ENCODE measurements at regions not wholly inside any gene's neighbourhood (a gene's known extent, or its start where the extent isn't known, plus 50 kb on each side); places are given as distances from the start of the nearest gene placed in this dataset.

DNA sequence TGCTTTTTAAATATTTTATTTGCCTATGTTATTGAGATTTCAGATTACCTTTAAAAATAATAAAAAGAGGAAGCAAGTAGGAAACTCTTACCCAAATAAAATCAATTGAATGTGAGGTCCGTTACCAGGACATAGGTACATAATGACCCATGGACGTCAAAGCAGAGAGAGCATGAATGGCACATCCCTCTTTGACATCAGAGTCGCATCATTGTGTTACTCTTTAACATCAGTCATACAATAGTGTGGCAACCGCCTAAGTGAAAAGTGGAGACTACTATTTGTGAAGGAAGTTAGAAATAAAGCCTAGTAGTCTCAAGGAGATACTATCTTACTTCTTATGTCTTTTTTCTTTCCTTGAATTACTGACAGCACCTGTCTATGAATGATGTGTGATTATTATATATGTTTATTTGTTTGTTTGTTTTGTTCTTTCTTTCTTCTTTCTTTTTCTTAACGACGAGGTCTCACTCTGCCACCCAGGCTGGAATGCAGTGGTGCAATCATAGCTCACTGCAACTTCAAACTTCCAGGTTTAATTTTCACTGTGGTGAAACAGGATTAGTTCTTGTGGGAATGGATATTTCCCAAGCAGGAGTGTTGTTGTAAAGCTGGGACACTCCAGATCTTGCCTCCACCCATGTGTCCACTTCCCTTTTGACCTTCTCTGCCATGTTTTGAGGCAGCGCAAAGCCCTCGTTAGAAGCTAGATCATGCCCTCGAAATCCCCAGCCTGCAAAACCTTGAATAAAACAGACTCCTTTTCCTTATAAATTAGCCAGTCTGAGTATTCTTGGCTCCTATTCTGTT, 407.2 kb upstream of the NETO1 start:
- DNase-seq, result no peak

DNA sequence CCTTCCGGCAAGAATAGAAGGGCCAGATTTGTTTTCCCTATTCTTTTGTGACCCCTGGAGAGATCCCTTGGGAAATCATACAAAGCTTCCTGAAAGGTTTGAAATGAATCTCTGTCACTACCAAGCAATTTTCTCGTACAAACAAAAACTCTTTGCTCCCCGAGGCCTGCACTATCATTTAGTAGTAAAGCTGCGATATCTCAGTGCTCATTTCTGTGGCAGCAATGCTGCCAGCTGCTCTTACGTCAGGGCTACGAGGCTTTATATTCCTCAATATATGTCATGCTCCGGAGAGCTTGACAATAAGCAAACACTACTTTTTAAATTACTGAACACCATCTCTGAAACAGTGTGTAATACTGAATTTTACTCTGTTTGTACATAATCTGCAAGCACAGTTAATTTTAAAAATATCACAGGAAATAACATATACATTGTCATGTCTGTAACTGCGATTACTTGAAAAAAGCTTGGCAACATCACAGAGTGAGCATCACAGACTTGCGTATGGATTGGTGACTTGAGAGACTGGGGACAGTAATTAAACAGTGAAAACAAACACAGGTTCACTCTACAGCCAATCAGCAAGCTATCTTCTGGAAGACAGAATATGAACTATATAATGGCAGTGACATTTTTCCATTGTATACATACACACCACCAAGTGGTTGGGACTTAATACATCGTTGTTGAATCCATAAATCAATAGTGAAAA, 403.3 kb upstream of the NETO1 start:
- no peak for DNase-seq

DNA sequence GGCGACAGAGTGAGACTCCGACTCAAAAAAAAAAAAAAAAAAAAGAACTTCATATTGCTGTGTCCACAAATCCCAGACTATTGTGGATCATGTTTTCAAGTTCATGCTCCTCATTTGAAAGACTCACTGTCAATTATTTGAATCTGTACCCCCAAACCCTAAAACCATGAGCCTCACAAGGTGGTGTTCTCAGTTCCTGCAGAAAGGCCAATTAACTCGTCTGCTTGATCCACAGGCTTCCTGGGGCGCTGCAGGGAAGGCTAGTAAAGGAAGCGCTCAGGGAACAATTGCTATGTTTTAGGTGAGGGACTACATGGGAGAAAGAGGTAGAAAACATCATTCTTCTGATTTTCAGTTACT, 396.8 kb upstream of the NETO1 start:
- DNase-seq, result no peak

DNA sequence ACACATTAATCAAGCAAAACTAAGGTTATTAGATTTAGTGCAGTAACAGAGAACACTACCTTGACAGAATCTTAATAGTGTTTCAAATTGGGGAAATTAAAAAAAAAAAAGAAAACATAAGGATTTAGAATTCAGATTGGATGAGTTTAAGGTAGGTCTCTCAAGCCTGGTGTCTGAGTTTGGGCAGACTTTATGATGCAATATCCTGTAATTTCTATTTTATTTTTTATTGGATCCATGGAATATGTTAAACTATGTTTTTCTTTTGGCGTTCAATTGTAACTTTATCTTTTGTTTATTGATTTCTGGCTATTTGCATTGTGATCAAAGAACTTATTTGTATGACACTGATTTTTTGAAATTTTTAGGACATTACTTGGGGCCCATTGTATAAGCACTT, 394.1 kb upstream of the NETO1 start:
- no peak for DNase-seq

DNA sequence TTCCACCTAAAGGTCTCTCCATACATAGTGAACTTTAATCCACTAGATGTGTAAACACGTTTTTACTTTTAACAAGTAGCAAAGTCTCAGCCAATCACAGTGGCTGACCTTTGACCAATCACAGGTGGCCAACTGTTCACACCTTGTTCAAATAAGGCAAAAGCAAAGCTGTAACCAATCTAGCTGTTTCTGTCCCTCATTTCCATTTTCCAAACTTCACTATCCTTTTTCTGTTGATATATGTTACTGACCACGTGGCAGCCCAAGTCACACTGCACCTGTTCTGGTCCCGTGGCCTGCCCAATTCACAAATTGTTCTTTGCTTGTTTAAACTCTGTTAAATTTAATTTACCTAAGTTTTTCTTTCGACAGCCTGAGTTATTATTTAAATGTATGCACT, 393.5 kb upstream of the NETO1 start:
- no peak for DNase-seq

DNA sequence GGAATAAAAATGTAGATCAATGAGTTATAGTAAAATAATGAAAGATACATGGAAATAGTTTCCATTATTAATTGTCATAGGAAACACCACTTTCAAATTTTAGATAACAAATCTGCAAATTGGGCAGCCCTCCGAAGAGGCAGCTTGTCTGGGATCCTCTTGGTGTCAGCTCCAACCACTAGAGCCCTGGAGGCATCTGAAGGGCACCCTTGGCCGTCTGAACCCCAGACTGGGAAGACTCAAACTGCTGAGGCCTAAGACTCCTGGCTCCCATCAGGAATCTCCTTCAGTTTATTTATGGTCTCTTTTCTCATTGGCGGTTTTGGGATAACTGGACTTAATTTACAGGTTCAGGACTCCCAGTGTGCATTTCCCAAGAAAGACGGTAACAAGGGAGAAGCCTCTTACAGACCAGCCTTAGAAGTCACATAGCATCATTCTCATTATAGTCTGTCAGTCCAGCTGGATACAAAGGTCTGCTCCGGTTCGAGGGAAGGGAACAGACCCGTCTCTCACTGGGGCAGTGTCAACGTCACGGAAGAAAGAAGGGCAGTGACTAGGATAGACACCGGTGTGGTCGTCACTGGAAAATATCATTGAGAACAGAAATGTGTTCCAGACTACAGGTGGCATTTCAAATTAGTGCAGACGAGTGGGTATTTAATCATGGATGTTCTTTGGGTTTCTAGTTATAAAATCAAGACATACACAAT, 390.7 kb upstream of the NETO1 start:
- no peak for DNase-seq

DNA sequence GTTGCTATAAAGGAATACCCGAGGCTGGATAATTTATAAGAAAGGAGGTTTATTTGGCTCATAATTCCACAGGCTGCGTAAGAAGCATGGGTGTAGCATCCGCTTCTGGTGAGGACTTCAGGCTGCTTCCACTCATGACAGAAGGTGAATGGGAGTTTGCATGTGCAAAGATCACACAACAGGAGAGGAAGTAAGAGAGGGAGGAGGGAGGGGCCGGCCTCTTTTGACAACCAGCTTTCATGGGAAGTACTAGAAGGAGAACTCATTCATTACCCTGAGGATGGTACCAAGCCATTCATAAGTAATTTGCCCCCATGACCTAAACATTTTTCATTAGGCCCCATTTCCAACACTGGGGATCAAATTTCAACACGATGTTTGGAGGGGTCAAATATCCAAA, 386.8 kb upstream of the NETO1 start:
- no peak for DNase-seq

DNA sequence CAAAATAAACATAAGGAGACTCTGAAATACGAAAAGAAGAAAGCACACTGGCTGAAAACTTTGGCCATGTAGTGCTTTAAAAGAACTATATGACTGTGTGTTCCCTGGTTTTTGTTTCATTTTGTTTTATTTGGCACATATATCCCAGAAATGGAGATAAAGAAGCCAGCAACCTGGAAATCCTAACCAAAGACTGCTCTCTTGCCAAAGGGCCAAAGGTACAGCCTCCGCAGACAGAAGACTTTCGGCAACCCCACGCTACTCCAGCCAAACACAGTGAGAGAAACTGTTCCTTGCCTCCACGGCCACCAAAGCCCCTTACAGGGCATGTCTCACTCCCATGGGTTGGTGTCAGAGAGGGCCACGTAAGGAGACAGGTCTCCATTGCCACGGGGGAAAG, 381.2 kb upstream of the NETO1 start:
- no peak for DNase-seq

DNA sequence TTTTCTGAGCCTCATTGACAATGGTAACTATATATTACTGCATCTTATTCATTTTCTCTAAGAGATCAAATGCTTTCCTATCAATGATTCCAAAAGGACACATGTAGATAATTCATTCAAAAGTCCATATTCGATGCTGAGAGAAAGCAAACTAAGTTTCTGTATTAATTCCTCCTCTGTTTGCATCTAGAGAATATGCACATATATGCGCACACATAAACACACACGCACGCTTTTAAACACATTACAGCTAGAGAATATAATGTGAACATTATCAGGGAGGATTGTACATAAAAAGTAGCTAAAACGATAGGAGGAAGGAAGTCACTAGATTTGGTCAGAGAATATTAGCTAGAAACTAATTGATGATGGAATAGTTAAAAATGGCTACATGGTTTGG, 379.0 kb upstream of the NETO1 start:
- DNase-seq, result no peak

DNA sequence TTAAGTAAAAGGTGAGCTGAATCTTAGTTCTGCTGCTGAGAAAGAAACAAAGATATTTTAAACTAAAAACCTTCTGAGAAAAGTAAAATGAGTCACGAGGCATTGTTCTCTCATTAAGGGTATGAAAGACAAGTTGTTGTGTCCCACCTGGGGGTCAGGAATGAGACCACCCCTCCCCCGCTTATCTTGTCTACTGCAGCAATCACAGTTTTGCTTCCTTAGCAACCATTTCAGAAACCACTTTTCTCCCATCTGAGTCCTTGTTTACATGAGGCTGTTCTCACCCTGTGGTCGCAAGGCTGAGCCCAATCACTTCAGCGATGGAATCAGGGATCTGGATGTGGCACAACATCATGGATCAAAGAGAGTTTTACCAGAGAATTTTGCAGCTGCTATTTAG, 377.6 kb upstream of the NETO1 start:
- DNase-seq, result no peak

DNA sequence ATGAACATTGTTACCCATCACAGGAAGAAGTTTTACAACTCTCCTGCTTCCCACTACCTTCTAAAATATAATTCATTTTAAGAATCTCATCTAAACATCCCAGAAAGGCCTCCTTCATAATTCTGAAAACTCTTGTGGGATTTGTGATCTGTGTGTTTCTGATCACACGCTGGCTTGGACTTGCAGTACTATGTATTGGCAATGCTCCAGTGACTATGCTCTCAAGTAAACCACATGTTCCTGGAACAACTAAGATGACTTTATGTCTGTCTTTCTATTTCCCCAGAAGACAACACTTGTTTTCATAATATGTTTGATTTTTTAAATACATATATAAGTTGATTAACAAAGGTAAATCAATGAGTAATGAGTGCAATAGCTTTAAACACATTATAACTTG, 376.6 kb upstream of the NETO1 start:
- no peak for DNase-seq

DNA sequence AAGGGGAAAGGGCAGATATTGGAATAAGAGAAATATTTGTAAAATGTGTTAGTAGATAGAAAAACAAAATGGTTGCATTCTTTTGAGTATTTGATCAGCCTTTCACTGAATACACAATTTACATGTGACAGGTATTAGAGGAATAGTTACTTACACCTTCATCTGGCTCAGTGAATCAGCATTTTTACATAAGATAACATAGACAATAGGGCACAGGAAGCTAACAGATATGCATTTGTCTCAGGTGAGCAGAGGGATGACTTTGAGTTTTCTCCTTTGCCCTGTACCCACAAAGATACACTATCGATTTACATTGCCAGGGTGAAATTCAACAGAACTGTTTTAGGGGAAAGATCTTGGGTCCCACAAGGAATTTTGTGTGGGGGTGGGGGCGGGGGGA, 373.1 kb upstream of the NETO1 start:
- no peak for DNase-seq

DNA sequence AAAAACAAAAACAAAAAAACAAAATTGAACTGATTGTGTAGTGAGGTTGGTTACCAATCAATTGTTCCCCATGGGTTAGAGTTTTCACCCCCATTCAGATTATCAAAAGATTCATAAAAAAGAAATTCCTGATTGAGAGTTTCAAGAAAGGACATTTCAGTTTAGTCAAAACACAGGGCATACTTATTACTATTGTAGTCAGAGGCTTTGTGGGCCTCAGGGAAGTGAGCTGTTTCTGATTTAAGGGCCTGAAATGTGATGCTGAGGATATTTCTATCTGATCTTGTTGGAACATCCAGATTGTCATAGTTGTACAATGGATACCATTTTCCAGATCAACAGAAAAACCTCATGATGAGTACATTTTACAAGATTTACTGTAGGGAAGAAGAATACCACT, 368.1 kb upstream of the NETO1 start:
- DNase-seq, result no peak

DNA sequence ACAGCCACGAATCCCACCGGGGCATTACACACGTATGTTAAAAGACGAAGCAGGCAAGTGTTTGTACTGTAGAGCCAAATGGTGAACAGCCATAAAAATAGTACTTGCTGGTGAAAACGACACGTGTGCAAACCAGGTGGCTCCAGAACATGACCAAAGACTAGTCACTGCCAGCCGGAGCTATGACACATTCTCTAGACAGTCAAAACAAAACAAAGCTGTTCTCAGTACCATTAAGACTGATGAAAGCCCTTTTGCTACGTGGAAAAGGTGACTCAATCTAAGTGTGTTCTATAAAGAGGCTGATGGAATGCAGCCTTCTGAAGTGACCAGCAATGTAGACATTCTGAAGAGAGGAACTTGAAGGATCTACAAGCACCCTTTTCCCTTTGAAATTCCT, 367.7 kb upstream of the NETO1 start:
- DNase-seq, result no peak

DNA sequence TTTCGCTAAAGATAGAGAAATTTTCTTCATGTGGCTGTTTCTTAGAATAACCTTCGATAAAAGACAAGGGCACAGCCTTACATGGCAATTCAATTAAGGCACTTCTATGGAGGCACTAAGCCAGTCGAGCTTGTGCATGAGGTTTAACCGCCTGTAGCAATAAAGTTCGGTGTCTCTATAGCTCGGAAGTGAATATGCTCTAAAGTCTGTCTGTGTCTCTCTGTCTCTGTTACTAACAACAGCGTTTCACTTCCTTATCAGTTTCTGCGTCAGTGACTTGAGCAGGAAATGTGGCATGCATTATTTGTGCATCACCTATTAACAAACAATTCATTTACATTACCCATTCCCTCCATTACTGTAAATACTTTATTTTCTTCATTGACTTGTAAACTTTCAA, 365.1 kb upstream of the NETO1 start:
- DNase-seq, result no peak

DNA sequence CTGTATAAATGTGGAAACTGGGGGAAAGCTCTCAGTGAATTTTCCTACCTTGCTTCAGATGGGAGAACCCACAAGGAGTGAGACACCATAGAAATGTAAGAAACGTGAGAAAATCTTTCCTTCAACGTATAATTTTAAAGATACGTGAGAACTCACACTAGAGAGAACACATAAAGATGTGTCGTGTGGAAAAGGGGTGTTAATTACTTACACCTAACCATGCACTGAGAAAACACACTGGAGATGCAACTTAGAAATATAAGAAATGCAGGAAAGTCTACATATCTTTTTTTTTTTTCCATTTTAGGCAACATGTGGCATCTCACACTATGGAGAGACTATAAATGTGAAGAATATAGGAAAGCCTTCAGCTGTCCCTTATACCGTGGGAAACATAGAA, 352.9 kb upstream of the NETO1 start:
- no peak for DNase-seq

DNA sequence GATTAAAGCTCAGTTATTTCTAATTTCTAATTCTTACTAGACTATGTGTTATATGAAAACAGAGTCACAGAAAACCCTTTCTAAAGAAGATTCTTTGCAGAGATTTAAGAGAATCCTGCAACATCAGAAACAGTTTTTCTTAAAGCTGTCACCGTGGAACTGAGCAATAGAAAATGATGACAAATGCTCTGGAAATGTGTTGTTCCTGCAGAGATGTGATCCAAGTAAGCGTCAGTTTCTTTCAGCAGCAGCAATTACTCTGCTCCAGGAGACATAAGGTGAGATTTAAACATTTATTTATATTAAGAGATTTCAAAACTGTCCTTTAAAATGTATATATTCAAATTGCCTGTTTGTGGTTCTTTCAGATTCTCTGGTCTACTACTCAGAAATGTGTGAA, 350.5 kb upstream of the NETO1 start:
- no peak for DNase-seq

DNA sequence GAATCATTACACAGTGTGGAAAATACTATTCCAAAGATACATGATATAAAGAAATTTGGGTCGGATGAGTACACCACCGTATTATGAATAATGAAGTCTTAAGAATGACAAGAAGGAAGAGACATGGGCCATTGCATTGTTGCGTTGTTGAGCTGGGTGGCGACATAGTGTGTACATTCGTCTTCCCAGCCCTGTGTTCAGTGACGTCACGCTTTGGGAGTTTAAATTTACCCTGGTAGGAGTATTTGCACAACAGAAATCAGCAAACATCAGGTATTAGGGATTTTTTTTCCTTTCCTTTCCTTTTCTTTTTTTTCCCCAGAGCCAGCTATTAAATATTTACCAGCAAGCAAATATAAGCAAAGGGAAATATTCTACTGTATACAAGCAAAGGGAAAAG, 347.2 kb upstream of the NETO1 start:
- DNase-seq, result no peak

DNA sequence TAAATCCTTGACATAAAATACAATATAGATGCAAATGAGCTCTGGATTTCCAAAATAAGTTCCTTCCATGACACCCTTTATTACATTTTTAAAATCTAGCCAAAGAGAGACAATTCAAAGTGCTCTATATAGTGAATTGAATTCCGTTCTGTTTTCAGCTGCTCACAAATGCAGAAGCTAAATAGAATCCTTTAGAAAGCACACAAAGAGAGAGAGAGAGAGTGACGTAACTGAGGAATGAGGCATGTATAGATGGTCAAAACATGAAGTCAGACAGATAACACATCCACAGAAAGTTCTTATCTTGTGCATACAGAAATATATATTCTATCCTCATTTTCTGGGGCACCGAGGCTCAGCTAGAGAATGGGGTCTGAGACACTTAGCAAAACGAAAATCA, 344.7 kb upstream of the NETO1 start:
- DNase-seq, result no peak

DNA sequence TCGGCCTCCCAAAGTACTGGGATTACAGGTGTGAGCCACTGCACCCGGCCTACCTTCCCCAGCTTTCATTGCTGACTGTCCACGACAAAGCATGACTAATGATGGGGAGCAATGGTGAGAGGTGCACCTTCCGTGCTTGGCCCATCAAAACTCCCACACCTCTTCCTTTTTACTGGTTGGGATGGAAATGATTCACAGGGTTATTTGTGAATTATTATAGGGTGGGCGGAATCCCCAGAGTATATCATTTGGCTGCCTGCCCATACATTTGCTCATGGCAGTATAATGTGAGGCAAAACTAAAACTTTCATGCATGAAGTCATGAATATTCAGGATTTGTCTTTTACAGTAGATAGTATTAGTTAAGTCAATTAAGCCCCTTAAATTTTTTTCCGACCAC, 334.2 kb upstream of the NETO1 start:
- no peak for DNase-seq

DNA sequence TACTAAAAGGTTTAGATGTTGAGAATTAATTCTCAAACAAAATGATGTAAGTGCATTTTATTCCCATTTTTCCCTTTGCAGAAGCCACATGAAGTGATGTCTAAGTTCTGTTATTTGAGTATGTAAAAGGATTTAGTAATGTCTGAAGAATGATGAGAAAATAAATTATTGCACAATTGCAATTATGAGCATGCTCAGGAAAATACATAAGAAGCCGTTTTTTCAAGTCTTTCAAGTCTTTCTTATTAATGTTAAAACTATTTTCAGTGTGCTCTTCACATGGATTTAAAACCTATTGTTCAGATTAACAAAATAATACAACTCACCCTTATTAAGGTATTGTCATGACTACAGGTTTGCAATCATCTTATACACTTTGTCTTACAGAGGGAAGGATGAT, 331.4 kb upstream of the NETO1 start:
- no peak for DNase-seq

DNA sequence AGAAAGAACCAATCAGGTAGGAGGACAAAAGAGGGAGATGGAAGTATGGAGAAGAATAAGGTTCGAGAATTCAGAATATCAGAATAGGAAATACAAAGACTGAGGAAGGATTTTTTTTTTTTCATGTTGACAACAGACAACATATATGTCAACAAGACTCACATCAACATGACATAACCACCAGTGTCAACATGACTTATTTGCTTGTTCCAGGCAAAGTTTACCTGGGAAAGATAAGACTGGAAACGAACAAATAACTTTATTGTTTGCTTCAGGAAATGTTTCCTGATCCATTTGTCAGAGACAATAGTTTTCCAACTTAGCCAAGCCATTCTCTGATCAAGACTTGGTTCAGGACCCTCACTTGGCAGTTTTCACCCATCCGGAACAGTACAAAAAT, 321.9 kb upstream of the NETO1 start:
- no peak for DNase-seq

DNA sequence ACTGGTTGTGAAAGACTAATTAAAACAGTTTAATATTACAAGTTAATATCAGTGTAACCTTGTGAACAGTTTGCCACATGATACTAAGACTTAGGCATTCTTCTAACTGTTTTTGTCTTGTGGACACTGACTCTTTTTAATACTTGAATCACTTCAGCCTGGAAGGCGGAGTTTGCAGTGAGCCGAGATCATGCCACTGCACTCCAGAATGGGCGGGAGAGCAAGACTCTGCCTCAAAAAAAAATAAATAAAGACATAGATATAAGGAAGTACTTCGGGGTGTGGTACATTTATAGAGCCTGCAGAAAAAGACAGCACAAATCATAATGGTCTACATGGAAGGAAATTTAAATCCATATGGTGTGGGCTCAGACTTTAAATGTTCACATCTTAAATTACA, 300.4 kb upstream of the NETO1 start:
- no peak for DNase-seq

DNA sequence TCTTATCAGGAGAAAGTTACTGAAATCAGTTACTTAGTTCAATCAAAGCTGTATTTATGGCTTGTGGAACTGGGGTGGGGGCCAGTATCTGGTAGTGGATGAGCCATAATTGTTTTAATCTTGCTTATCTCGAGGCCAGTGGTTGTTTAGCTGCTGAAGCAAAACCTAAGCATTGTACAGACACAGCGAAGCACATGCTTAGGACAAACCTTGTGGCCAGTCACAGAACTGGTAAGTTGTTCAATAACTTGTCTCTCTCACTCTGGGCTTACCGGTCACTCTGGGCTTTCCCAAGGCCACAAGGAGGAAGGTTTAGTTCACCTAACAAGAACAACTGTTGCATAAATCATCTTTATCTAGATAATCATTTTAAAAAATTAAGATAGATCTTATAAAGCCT, 296.6 kb upstream of the NETO1 start:
- DNase-seq, result no peak
